ENCODE measurements at regions not wholly inside any gene's neighbourhood (a gene's known extent, or its start where the extent isn't known, plus 50 kb on each side); places are given as distances from the start of the nearest gene placed in this dataset.
"Not testable (repeated sequence)": the region's sequence is repeated elsewhere in the genome, so short reads cannot be mapped to it uniquely, and the experiment has no call there.

- no peaks in the 10 kb centered on the region for H3K27me3 ChIP-seq (ENCODE audit: low read depth)
- DNase-seq (ENCODE audit: low spot score in 2 of 2) = no peak
- H3K9me3 ChIP-seq = no peaks in the 10 kb centered on the region
- H3K4me3 ChIP-seq = no peak overlapping the region
- no peaks in the 10 kb centered on the region for H3K36me3 ChIP-seq (replicated peaks)
- no peaks in the 10 kb centered on the region for H3K4me1 ChIP-seq
- in situ Hi-C loops (cut with MboI; ENCODE audit: low sequenced_read_pairs) = no loop called here
These were observed 1137.3 kb downstream of the REEP3 start for GRCh38 chr10:64658528-64658927.

GRCh38 chr10:64659311-64659710 is 1138.1 kb downstream of the REEP3 start:
- H3K4me3 ChIP-seq = no peak overlapping the region
- no peaks in the 10 kb centered on the region for H3K4me1 ChIP-seq
- H3K27me3 ChIP-seq (ENCODE audit: low read depth) = no peaks in the 10 kb centered on the region
- in situ Hi-C loops (cut with MboI; ENCODE audit: low sequenced_read_pairs) = no loop called here
- DNase-seq (ENCODE audit: low spot score in 2 of 2) = no peak
- no peaks in the 10 kb centered on the region for H3K36me3 ChIP-seq (replicated peaks)
- no peaks in the 10 kb centered on the region for H3K9me3 ChIP-seq

DNA sequence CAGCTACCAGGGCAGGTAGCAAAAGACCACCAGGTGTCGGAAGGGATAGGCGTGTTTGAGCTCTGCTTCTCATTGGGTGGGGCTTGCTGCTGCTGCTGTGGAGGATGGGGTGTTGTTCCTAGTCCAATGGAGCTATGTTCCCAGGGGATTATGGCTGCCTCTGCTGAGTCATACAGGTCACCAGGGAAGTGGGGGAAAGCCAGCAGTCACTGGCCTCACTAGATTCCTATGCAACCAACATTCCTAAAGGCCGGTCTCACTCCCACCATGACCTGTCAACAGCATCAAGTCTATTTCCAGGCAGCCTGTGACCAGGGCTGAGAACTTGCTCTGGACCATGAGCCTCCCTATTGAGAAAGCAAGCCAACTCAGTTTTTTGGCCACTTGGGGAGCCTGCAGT is 1160.8 kb downstream of the REEP3 start:
- no peak overlapping the region for H3K4me3 ChIP-seq
- DNase-seq (ENCODE audit: low spot score in 2 of 2) = no peak
- in situ Hi-C loops (cut with MboI; ENCODE audit: low sequenced_read_pairs) = no loop called here
- no peaks in the 10 kb centered on the region for H3K4me1 ChIP-seq
- no peaks in the 10 kb centered on the region for H3K27me3 ChIP-seq (ENCODE audit: low read depth)
- no peaks in the 10 kb centered on the region for H3K9me3 ChIP-seq
- no peaks in the 10 kb centered on the region for H3K36me3 ChIP-seq (replicated peaks)

DNA sequence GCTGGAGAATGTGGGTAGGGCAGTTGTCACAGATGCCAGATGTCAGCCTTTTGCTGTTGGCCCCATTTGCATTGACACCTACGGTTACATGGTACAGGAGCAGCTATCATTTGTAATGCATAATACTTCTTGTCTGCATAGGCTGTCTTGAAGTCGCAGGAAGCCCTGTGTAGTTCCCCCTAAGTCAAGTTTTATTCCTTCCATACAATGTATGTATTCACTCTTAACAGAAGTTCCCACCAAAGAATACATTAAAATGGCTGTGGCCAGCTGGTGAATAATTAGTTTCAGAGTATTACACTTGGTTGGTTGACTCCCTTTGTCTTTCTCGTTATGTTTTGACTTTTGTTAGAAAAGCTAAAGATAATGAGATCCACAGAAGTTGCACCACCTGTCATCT is 1169.0 kb downstream of the REEP3 start:
- in situ Hi-C loops (cut with MboI; ENCODE audit: low sequenced_read_pairs) = no loop called here

GRCh38 chr10:64699244-64699643 is 1178.0 kb downstream of the REEP3 start:
- H3K27me3 ChIP-seq (ENCODE audit: low read depth) = no peaks in the 10 kb centered on the region
- no peak overlapping the region for H3K4me3 ChIP-seq
- no peaks in the 10 kb centered on the region for H3K4me1 ChIP-seq
- no peaks in the 10 kb centered on the region for H3K36me3 ChIP-seq (replicated peaks)
- in situ Hi-C loops (cut with MboI; ENCODE audit: low sequenced_read_pairs) = no loop called here
- no peak for DNase-seq (ENCODE audit: low spot score in 2 of 2)
- no peaks in the 10 kb centered on the region for H3K9me3 ChIP-seq

More for the DNA sequence above, 1169.0 kb downstream of the REEP3 start:
- no peak for DNase-seq (ENCODE audit: low spot score in 2 of 2)
- Histone ChIP-seq H3K4me1 (no peaks in the 10 kb centered on the region), H3K27me3 (ENCODE audit: low read depth) (no peaks in the 10 kb centered on the region), H3K4me3 (no peak overlapping the region), H3K36me3 (replicated peaks) (no peaks in the 10 kb centered on the region), H3K9me3 (no peaks in the 10 kb centered on the region)

- H3K4me3 ChIP-seq; H3K27me3 ChIP-seq (ENCODE audit: low read depth); H3K36me3 ChIP-seq (replicated peaks); DNase-seq (ENCODE audit: low spot score in 2 of 2); H3K4me1 ChIP-seq; H3K9me3 ChIP-seq; in situ Hi-C loops (cut with MboI; ENCODE audit: low sequenced_read_pairs): not testable (repeated sequence)
These were observed 1180.9 kb downstream of the REEP3 start for GRCh38 chr10:64702086-64702485.

GRCh38 chr10:64708884-64709681 is 1187.9 kb downstream of the REEP3 start:
- Histone ChIP-seq H3K4me3 (no peak overlapping the region), H3K9me3 (no peaks in the 10 kb centered on the region), H3K4me1 (no peaks in the 10 kb centered on the region), H3K36me3 (replicated peaks) (no peaks in the 10 kb centered on the region), H3K27me3 (ENCODE audit: low read depth) (no peaks in the 10 kb centered on the region)
- DNase-seq (ENCODE audit: low spot score in 2 of 2) = no peak
- in situ Hi-C loops (cut with MboI; ENCODE audit: low sequenced_read_pairs) = no loop called here

DNA sequence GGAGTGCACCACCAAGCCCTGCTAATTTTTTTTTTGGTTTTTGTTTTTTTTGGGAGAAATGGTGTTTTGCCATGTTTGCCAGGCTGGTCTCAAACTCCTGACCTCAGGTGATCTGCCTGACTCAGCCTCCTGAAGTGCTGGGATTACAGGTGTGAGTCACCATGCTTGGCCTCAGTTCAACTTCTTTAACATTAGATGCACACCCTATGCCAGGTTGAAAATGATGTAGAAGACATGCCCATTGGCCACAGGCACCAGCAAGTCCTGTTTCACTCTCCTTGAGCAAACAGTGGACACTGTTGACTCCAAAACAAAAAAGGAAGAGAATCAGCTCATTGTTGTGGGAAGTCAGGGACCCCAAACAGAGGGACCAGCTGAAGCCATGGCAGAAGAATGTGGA is 1205.3 kb downstream of the REEP3 start:
- in situ Hi-C loops (cut with MboI; ENCODE audit: low sequenced_read_pairs) = no loop called here

GRCh38 chr10:64731016-64731415 is 1209.8 kb downstream of the REEP3 start:
- no peak for DNase-seq (ENCODE audit: low spot score in 2 of 2)
- no peaks in the 10 kb centered on the region for H3K36me3 ChIP-seq (replicated peaks)
- no peaks in the 10 kb centered on the region for H3K4me1 ChIP-seq
- no peaks in the 10 kb centered on the region for H3K9me3 ChIP-seq
- in situ Hi-C loops (cut with MboI; ENCODE audit: low sequenced_read_pairs) = no loop called here
- H3K27me3 ChIP-seq (ENCODE audit: low read depth) = no peaks in the 10 kb centered on the region
- H3K4me3 ChIP-seq = no peak overlapping the region

More for the DNA sequence above, 1205.3 kb downstream of the REEP3 start:
- Histone ChIP-seq H3K9me3 (no peaks in the 10 kb centered on the region), H3K27me3 (ENCODE audit: low read depth) (no peaks in the 10 kb centered on the region), H3K36me3 (replicated peaks) (no peaks in the 10 kb centered on the region), H3K4me3 (no peak overlapping the region), H3K4me1 (no peaks in the 10 kb centered on the region)
- no peak for DNase-seq (ENCODE audit: low spot score in 2 of 2)

DNA sequence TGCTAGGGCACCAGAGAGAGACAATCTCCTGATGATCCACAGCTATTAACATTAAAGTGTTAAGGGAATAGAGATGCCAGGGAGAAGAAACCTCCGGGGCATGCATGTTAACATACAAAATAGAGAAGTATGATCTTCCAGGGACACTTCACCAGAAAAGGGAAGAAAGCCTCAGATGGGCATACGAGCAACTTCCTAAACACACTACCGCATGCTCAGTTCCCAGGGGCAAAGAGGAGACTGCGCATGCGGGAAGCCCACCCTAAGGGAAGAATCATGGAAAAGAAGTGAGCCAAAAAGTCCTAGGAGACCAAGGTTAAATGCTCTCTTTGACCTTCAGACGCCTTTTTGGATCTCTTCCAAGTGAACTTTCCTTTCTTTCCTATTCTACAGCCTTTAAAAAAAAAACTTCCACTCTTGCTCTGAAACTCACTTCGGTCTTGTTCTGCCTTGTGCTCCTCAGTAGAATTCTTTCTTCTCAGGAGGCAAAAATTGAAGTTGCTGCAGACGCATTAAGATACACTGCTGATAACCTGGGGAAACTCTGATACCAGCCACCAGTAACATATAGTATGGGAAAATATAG is 1211.3 kb downstream of the REEP3 start:
- H3K4me3 ChIP-seq = no peak overlapping the region
- H3K36me3 ChIP-seq (replicated peaks) = no peaks in the 10 kb centered on the region
- DNase-seq (ENCODE audit: low spot score in 2 of 2) = no peak
- H3K27me3 ChIP-seq (ENCODE audit: low read depth) = no peaks in the 10 kb centered on the region
- in situ Hi-C loops (cut with MboI; ENCODE audit: low sequenced_read_pairs) = no loop called here
- no peaks in the 10 kb centered on the region for H3K9me3 ChIP-seq
- H3K4me1 ChIP-seq = no peaks in the 10 kb centered on the region

GRCh38 chr10:64733980-64734379 is 1212.8 kb downstream of the REEP3 start:
- in situ Hi-C loops (cut with MboI; ENCODE audit: low sequenced_read_pairs) = no loop called here
- Histone ChIP-seq H3K4me3 (no peak overlapping the region), H3K27me3 (ENCODE audit: low read depth) (no peaks in the 10 kb centered on the region), H3K9me3 (no peaks in the 10 kb centered on the region), H3K36me3 (replicated peaks) (no peaks in the 10 kb centered on the region), H3K4me1 (no peaks in the 10 kb centered on the region)
- DNase-seq (ENCODE audit: low spot score in 2 of 2) = peak in 1 of 2 experiments; percentile 26

- H3K4me1 ChIP-seq = no peaks in the 10 kb centered on the region
- H3K36me3 ChIP-seq (replicated peaks) = no peaks in the 10 kb centered on the region
- H3K4me3 ChIP-seq = no peak overlapping the region
- no peak for DNase-seq (ENCODE audit: low spot score in 2 of 2)
- H3K27me3 ChIP-seq (ENCODE audit: low read depth) = no peaks in the 10 kb centered on the region
- no peaks in the 10 kb centered on the region for H3K9me3 ChIP-seq
- in situ Hi-C loops (cut with MboI; ENCODE audit: low sequenced_read_pairs) = no loop called here
These were observed 1217.3 kb downstream of the REEP3 start for GRCh38 chr10:64738462-64738861.

GRCh38 chr10:64745565-64745964 is 1224.4 kb downstream of the REEP3 start:
- Histone ChIP-seq H3K27me3 (ENCODE audit: low read depth) (no peaks in the 10 kb centered on the region), H3K4me3 (no peak overlapping the region), H3K9me3 (no peaks in the 10 kb centered on the region), H3K36me3 (replicated peaks) (no peaks in the 10 kb centered on the region), H3K4me1 (no peaks in the 10 kb centered on the region)
- in situ Hi-C loops (cut with MboI; ENCODE audit: low sequenced_read_pairs) = no loop called here
- DNase-seq (ENCODE audit: low spot score in 2 of 2) = no peak

DNA sequence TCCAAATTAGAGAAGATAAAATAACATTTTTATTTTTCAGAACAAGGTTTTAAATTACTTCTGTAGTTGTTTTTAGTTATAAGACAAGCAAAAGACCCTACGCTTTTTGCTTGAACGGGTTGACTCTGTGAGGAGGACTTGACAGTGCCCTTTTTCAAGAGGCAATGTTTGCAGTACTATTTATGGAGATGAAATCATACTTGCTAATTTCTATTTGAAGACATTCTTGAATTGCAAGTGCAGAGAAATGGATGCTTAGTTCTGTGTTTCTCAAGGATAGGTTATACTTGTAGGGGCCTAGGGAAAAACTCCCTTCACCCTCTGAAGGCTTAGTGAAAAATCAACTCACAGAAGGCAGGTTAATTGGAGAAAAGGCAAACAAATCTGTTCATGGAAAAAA is 1229.5 kb downstream of the REEP3 start:
- Histone ChIP-seq H3K4me1 (no peaks in the 10 kb centered on the region), H3K4me3 (no peak overlapping the region), H3K36me3 (replicated peaks) (no peaks in the 10 kb centered on the region), H3K9me3 (no peaks in the 10 kb centered on the region), H3K27me3 (ENCODE audit: low read depth) (no peaks in the 10 kb centered on the region)
- DNase-seq (ENCODE audit: low spot score in 2 of 2) = no peak
- in situ Hi-C loops (cut with MboI; ENCODE audit: low sequenced_read_pairs) = no loop called here

Data from HAP-1 (cell line).